ENCODE measurements at regions not wholly inside any gene's neighbourhood (a gene's known extent, or its start where the extent isn't known, plus 50 kb on each side); places are given as distances from the start of the nearest gene placed in this dataset.

- ATAC-seq (no peak), DNase-seq (ENCODE audit: missing footprints) (no peak)
- intact Hi-C loops (cut with DNase I), result no loop called here
These were observed 152.5 kb downstream of the ICOS start for GRCh38 chr2:204089105-204089504.

- intact Hi-C loops (cut with DNase I), result no loop called here
- ATAC-seq (no peak), DNase-seq (ENCODE audit: missing footprints) (no peak)
These were observed 153.0 kb downstream of the ICOS start for GRCh38 chr2:204089574-204089973.

GRCh38 chr2:204090021-204090420 lies 153.5 kb downstream of the ICOS start:
- no peak for DNase-seq (ENCODE audit: missing footprints)
- ATAC-seq, result no peak
- intact Hi-C loops (cut with DNase I), result no loop called here

- no peak for DNase-seq (ENCODE audit: missing footprints)
- ATAC-seq, result no peak
- intact Hi-C loops (cut with DNase I), result no loop called here
These were observed 168.2 kb downstream of the ICOS start for GRCh38 chr2:204104811-204105210.

- ATAC-seq (peak; percentile 62), DNase-seq (ENCODE audit: missing footprints) (no peak)
- intact Hi-C loops (cut with DNase I), result loop anchor here (1.0 kb wide), 1 partner anchor 70 kb away; no protein-coding TSS in a partner anchor
These were observed 171.8 kb downstream of the ICOS start for GRCh38 chr2:204108330-204108751.

- intact Hi-C loops (cut with DNase I), result loop anchor here (1.0 kb wide), 1 partner anchor 69 kb away; no protein-coding TSS in a partner anchor
- ATAC-seq (no peak), DNase-seq (ENCODE audit: missing footprints) (no peak)
These were observed 172.3 kb downstream of the ICOS start for GRCh38 chr2:204108781-204109295.

GRCh38 chr2:204109681-204110080 lies 173.1 kb downstream of the ICOS start:
- intact Hi-C loops (cut with DNase I), result no loop called here
- no peak for ATAC-seq
- peak; percentile 66 for DNase-seq (ENCODE audit: missing footprints)

GRCh38 chr2:204110338-204110741 lies 173.8 kb downstream of the ICOS start:
- intact Hi-C loops (cut with DNase I), result no loop called here
- DNase-seq (ENCODE audit: missing footprints) (no peak), ATAC-seq (no peak)

- ATAC-seq (no peak), DNase-seq (ENCODE audit: missing footprints) (no peak)
- intact Hi-C loops (cut with DNase I), result no loop called here
These were observed 174.4 kb downstream of the ICOS start for GRCh38 chr2:204110751-204111516.

- intact Hi-C loops (cut with DNase I), result no loop called here
- ATAC-seq, result no peak
- no peak for DNase-seq (ENCODE audit: missing footprints)
These were observed 175.7 kb downstream of the ICOS start for GRCh38 chr2:204112084-204112770.

- ATAC-seq, result no peak
- intact Hi-C loops (cut with DNase I), result no loop called here
- no peak for DNase-seq (ENCODE audit: missing footprints)
These were observed 178.0 kb downstream of the ICOS start for GRCh38 chr2:204114295-204115136.

- DNase-seq (ENCODE audit: missing footprints) (no peak), ATAC-seq (no peak)
- intact Hi-C loops (cut with DNase I), result no loop called here
These were observed 178.8 kb downstream of the ICOS start for GRCh38 chr2:204115137-204116056.

GRCh38 chr2:204116159-204116792 lies 179.7 kb downstream of the ICOS start:
- intact Hi-C loops (cut with DNase I), result no loop called here
- peak; percentile 62 for ATAC-seq
- no peak for DNase-seq (ENCODE audit: missing footprints)

- intact Hi-C loops (cut with DNase I), result no loop called here
- ATAC-seq (no peak), DNase-seq (ENCODE audit: missing footprints) (no peak)
These were observed 185.9 kb downstream of the ICOS start for GRCh38 chr2:204122425-204122824.

GRCh38 chr2:204124140-204124750 lies 187.7 kb downstream of the ICOS start:
- no peak for ATAC-seq
- intact Hi-C loops (cut with DNase I), result no loop called here

GRCh38 chr2:204126705-204127104 lies 190.1 kb downstream of the ICOS start:
- intact Hi-C loops (cut with DNase I), result no loop called here
- ATAC-seq, result no peak
- DNase-seq (ENCODE audit: missing footprints), result no peak

More at GRCh38 chr2:204124140-204124750, 187.7 kb downstream of the ICOS start:
- no peak for DNase-seq (ENCODE audit: missing footprints)

GRCh38 chr2:204127238-204127637 lies 190.7 kb downstream of the ICOS start:
- intact Hi-C loops (cut with DNase I), result no loop called here
- ATAC-seq, result no peak
- DNase-seq (ENCODE audit: missing footprints), result no peak
